ENCODE measurements at regions not wholly inside any gene's neighbourhood (a gene's known extent, or its start where the extent isn't known, plus 50 kb on each side); places are given as distances from the start of the nearest gene placed in this dataset.

- intact Hi-C loops (cut with micrococcal nuclease): no loop called here
- Histone ChIP-seq H3K4me3 (no peak overlapping the region), H3K36me3 (no peaks in the 10 kb centered on the region), H3K27me3 (ENCODE audit: low read depth) (peaks cover 63% of the 10 kb centered on the region), H3K4me1 (no peaks in the 10 kb centered on the region), H3K27ac (replicated peaks) (no peak overlapping the region), H3K9me3 (replicated peaks) (peaks cover 9% of the 10 kb centered on the region)
- no peak for DNase-seq
- no peak for TF ChIP-seq CTCF (IDR thresholded peaks at IDR 0.05; ENCODE audit: borderline replicate concordance)
Observed at GRCh38 chr7:1359681-1360485, 99.4 kb downstream of the MICALL2 start.

GRCh38 chr7:1360521-1360971, 98.7 kb downstream of the MICALL2 start:
- no peaks in the 10 kb centered on the region for H3K36me3 ChIP-seq
- no peak for DNase-seq
- no peak overlapping the region for H3K27ac ChIP-seq (replicated peaks)
- H3K27me3 ChIP-seq (ENCODE audit: low read depth): peaks cover 63% of the 10 kb centered on the region
- intact Hi-C loops (cut with micrococcal nuclease): no loop called here
- TF ChIP-seq CTCF (IDR thresholded peaks at IDR 0.05; ENCODE audit: borderline replicate concordance): no peak
- no peaks in the 10 kb centered on the region for H3K4me1 ChIP-seq
- H3K9me3 ChIP-seq (replicated peaks): peaks cover 16% of the 10 kb centered on the region
- H3K4me3 ChIP-seq: no peak overlapping the region

GRCh38 chr7:1361016-1361755, 98.1 kb downstream of the MICALL2 start:
- H3K9me3 ChIP-seq (replicated peaks): peaks cover 22% of the 10 kb centered on the region
- H3K27ac ChIP-seq (replicated peaks): no peak overlapping the region
- TF ChIP-seq CTCF (IDR thresholded peaks at IDR 0.05; ENCODE audit: borderline replicate concordance): no peak
- no peak overlapping the region for H3K4me3 ChIP-seq
- no peaks in the 10 kb centered on the region for H3K4me1 ChIP-seq
- no peak for DNase-seq
- intact Hi-C loops (cut with micrococcal nuclease): no loop called here
- H3K36me3 ChIP-seq: no peaks in the 10 kb centered on the region
- H3K27me3 ChIP-seq (ENCODE audit: low read depth): peaks cover 63% of the 10 kb centered on the region

- intact Hi-C loops (cut with micrococcal nuclease): no loop called here
- DNase-seq: no peak
Observed at GRCh38 chr7:1361756-1362125, 97.5 kb downstream of the MICALL2 start.

GRCh38 chr7:1362301-1362700, 97.0 kb downstream of the MICALL2 start:
- Histone ChIP-seq H3K4me3 (no peak overlapping the region), H3K9me3 (replicated peaks) (peaks cover 22% of the 10 kb centered on the region), H3K4me1 (no peaks in the 10 kb centered on the region), H3K27ac (replicated peaks) (no peak overlapping the region), H3K36me3 (no peaks in the 10 kb centered on the region), H3K27me3 (ENCODE audit: low read depth) (peaks cover 65% of the 10 kb centered on the region)
- DNase-seq: no peak
- intact Hi-C loops (cut with micrococcal nuclease): no loop called here
- no peak for TF ChIP-seq CTCF (IDR thresholded peaks at IDR 0.05; ENCODE audit: borderline replicate concordance)

More at GRCh38 chr7:1361756-1362125, 97.5 kb downstream of the MICALL2 start:
- no peak overlapping the region for H3K27ac ChIP-seq (replicated peaks)
- H3K36me3 ChIP-seq: no peaks in the 10 kb centered on the region
- TF ChIP-seq CTCF (IDR thresholded peaks at IDR 0.05; ENCODE audit: borderline replicate concordance): no peak
- H3K9me3 ChIP-seq (replicated peaks): peaks cover 22% of the 10 kb centered on the region
- no peak overlapping the region for H3K4me3 ChIP-seq
- peaks cover 63% of the 10 kb centered on the region for H3K27me3 ChIP-seq (ENCODE audit: low read depth)
- no peaks in the 10 kb centered on the region for H3K4me1 ChIP-seq
